Activated naive CD8-positive, alpha-beta T cell treated with anti-CD3 and anti-CD28 coated beads, Interleukin-2, amount 10 ng/mL, durations not matched to agents 7 days and 5 days (primary cell): ENCODE measurements at regions not wholly inside any gene's neighbourhood (a gene's known extent, or its start where the extent isn't known, plus 50 kb on each side); places are given as distances from the start of the nearest gene placed in this dataset.
"Not testable (repeated sequence)": the region's sequence is repeated elsewhere in the genome, so short reads cannot be mapped to it uniquely, and the experiment has no call there.

Experiments used
- ATAC-seq: fragments of 150-1000 bp; cut with Tn5 transposase; one replicate; pipeline ENCODE4 v1.10.0; 2021; ENCODE audit warnings: low read depth, moderate library complexity
- POLR2A ChIA-PET: fragments of 350-600 bp; sonication (Branson Sonifier 250); formaldehyde crosslinking; loops from one replicate; lab custom pipeline; 2021; ENCODE audit warnings: antibody characterized with exemption; lab: Charles Lee
- DNase-seq: peaks from one replicate; pipeline ENCODE4 v3.0.0; 2021
- H3K27ac Mint-ChIP-seq: one replicate; pipeline ENCODE4 v1.8.0; 2022; ENCODE audit warnings: mild to moderate bottlenecking, mixed read lengths
- H3K27me3 Mint-ChIP-seq: one replicate; pipeline ENCODE4 v1.8.0; 2022; ENCODE audit warnings: mild to moderate bottlenecking, moderate library complexity, mixed read lengths
- H3K36me3 Mint-ChIP-seq: one replicate; pipeline ENCODE4 v1.8.0; 2021; ENCODE audit warnings: mild to moderate bottlenecking, mixed read lengths
- H3K4me1 Mint-ChIP-seq: one replicate; pipeline ENCODE4 v1.8.0; 2021; ENCODE audit warnings: mixed read lengths
- H3K4me3 Mint-ChIP-seq: one replicate; pipeline ENCODE4 v1.8.0; 2022; ENCODE audit warnings: mild to moderate bottlenecking, moderate library complexity, mixed read lengths
- H3K9me3 Mint-ChIP-seq: one replicate; pipeline ENCODE4 v1.8.0; 2021; ENCODE audit warnings: mixed read lengths

- no peak overlapping the region for H3K4me3 Mint-ChIP-seq
- H3K4me1 Mint-ChIP-seq: no peaks in the 10 kb centered on the region
- H3K27ac Mint-ChIP-seq: no peak overlapping the region
- DNase-seq (no peak), ATAC-seq (no peak)
- POLR2A ChIA-PET: no interaction called here
- H3K36me3 Mint-ChIP-seq: peaks cover 86% of the 10 kb centered on the region
- no peaks in the 10 kb centered on the region for H3K27me3 Mint-ChIP-seq
- H3K9me3 Mint-ChIP-seq: peaks cover 40% of the 10 kb centered on the region
Measured at GRCh38 chr15:25089577-25089976, 134.8 kb downstream of the SNRPN start.

GRCh38 chr15:25090073-25090733 lies 135.4 kb downstream of the SNRPN start:
- H3K9me3 Mint-ChIP-seq: peaks cover 40% of the 10 kb centered on the region
- POLR2A ChIA-PET: no interaction called here
- ATAC-seq (no peak), DNase-seq (no peak)
- H3K36me3 Mint-ChIP-seq: peaks cover 87% of the 10 kb centered on the region
- no peaks in the 10 kb centered on the region for H3K27me3 Mint-ChIP-seq
- no peaks in the 10 kb centered on the region for H3K4me1 Mint-ChIP-seq
- H3K4me3 Mint-ChIP-seq: no peak overlapping the region
- no peak overlapping the region for H3K27ac Mint-ChIP-seq

GRCh38 chr15:25091421-25092158 lies 136.8 kb downstream of the SNRPN start:
- no peaks in the 10 kb centered on the region for H3K4me1 Mint-ChIP-seq
- H3K4me3 Mint-ChIP-seq: no peak overlapping the region
- no peaks in the 10 kb centered on the region for H3K27me3 Mint-ChIP-seq
- no peak for DNase-seq
- peaks cover 39% of the 10 kb centered on the region for H3K9me3 Mint-ChIP-seq
- peaks cover 82% of the 10 kb centered on the region for H3K36me3 Mint-ChIP-seq
- POLR2A ChIA-PET: no interaction called here
- no peak for ATAC-seq
- H3K27ac Mint-ChIP-seq: no peak overlapping the region

- Mint-ChIP-seq H3K27me3 (no peaks in the 10 kb centered on the region), H3K27ac (no peak overlapping the region), H3K4me3 (no peak overlapping the region), H3K36me3 (peaks cover 82% of the 10 kb centered on the region), H3K9me3 (peaks cover 37% of the 10 kb centered on the region), H3K4me1 (no peaks in the 10 kb centered on the region)
- no peak for ATAC-seq
- no peak for DNase-seq
- POLR2A ChIA-PET: no interaction called here
Measured at GRCh38 chr15:25092661-25093060, 137.9 kb downstream of the SNRPN start.

- H3K9me3 Mint-ChIP-seq: peaks cover 37% of the 10 kb centered on the region
- H3K4me1 Mint-ChIP-seq: no peaks in the 10 kb centered on the region
- ATAC-seq (no peak), DNase-seq (no peak)
- no peak overlapping the region for H3K4me3 Mint-ChIP-seq
- no peaks in the 10 kb centered on the region for H3K27me3 Mint-ChIP-seq
- H3K27ac Mint-ChIP-seq: no peak overlapping the region
- peaks cover 76% of the 10 kb centered on the region for H3K36me3 Mint-ChIP-seq
- POLR2A ChIA-PET: no interaction called here
Measured at GRCh38 chr15:25093455-25094029, 138.8 kb downstream of the SNRPN start.

- Mint-ChIP-seq H3K27ac (no peak overlapping the region), H3K9me3 (peaks cover 34% of the 10 kb centered on the region), H3K4me1 (no peaks in the 10 kb centered on the region), H3K4me3 (no peak overlapping the region), H3K36me3 (peaks cover 75% of the 10 kb centered on the region), H3K27me3 (no peaks in the 10 kb centered on the region)
- no peak for DNase-seq
- ATAC-seq: no peak
- POLR2A ChIA-PET: no interaction called here
Measured at GRCh38 chr15:25094066-25094465, 139.3 kb downstream of the SNRPN start.

- Mint-ChIP-seq H3K36me3 (peaks cover 75% of the 10 kb centered on the region), H3K9me3 (peaks cover 37% of the 10 kb centered on the region), H3K4me1 (no peaks in the 10 kb centered on the region), H3K4me3 (no peak overlapping the region), H3K27ac (no peak overlapping the region), H3K27me3 (no peaks in the 10 kb centered on the region)
- ATAC-seq (no peak), DNase-seq (no peak)
- POLR2A ChIA-PET: no interaction called here
Measured at GRCh38 chr15:25094519-25094918, 139.7 kb downstream of the SNRPN start.

GRCh38 chr15:25095179-25095578 lies 140.4 kb downstream of the SNRPN start:
- no peak for ATAC-seq
- H3K4me3 Mint-ChIP-seq: no peak overlapping the region
- peaks cover 73% of the 10 kb centered on the region for H3K36me3 Mint-ChIP-seq
- no peaks in the 10 kb centered on the region for H3K4me1 Mint-ChIP-seq
- H3K9me3 Mint-ChIP-seq: peaks cover 37% of the 10 kb centered on the region
- POLR2A ChIA-PET: no interaction called here
- H3K27ac Mint-ChIP-seq: no peak overlapping the region
- no peak for DNase-seq
- H3K27me3 Mint-ChIP-seq: no peaks in the 10 kb centered on the region

GRCh38 chr15:25099966-25100365 lies 145.2 kb downstream of the SNRPN start:
- Mint-ChIP-seq H3K36me3 (peaks cover 57% of the 10 kb centered on the region), H3K9me3 (peaks cover 26% of the 10 kb centered on the region)
- POLR2A ChIA-PET, DNase-seq, H3K4me3 Mint-ChIP-seq, H3K27me3 Mint-ChIP-seq, H3K4me1 Mint-ChIP-seq, ATAC-seq, H3K27ac Mint-ChIP-seq: not testable (repeated sequence)

GRCh38 chr15:25106209-25106608 lies 151.4 kb downstream of the SNRPN start:
- POLR2A ChIA-PET: no interaction called here
- no peaks in the 10 kb centered on the region for H3K4me1 Mint-ChIP-seq
- DNase-seq: no peak
- H3K27me3 Mint-ChIP-seq: no peaks in the 10 kb centered on the region
- no peak overlapping the region for H3K4me3 Mint-ChIP-seq
- peaks cover 22% of the 10 kb centered on the region for H3K9me3 Mint-ChIP-seq
- peaks cover 66% of the 10 kb centered on the region for H3K36me3 Mint-ChIP-seq
- no peak overlapping the region for H3K27ac Mint-ChIP-seq
- ATAC-seq: no peak

- H3K4me1 Mint-ChIP-seq: no peaks in the 10 kb centered on the region
- H3K27ac Mint-ChIP-seq: no peak overlapping the region
- ATAC-seq (no peak), DNase-seq (no peak)
- POLR2A ChIA-PET: no interaction called here
- peaks cover 13% of the 10 kb centered on the region for H3K9me3 Mint-ChIP-seq
- peaks cover 7% of the 10 kb centered on the region for H3K36me3 Mint-ChIP-seq
- no peaks in the 10 kb centered on the region for H3K27me3 Mint-ChIP-seq
- no peak overlapping the region for H3K4me3 Mint-ChIP-seq
Measured at GRCh38 chr15:25133804-25134203, 179.0 kb downstream of the SNRPN start.

GRCh38 chr15:25134546-25134945 lies 179.8 kb downstream of the SNRPN start:
- Mint-ChIP-seq H3K4me3 (no peak overlapping the region), H3K36me3 (peaks cover 7% of the 10 kb centered on the region), H3K4me1 (no peaks in the 10 kb centered on the region), H3K9me3 (peaks cover 15% of the 10 kb centered on the region), H3K27me3 (no peaks in the 10 kb centered on the region), H3K27ac (no peak overlapping the region)
- DNase-seq (no peak), ATAC-seq (no peak)
- POLR2A ChIA-PET: no interaction called here

GRCh38 chr15:25136119-25136518 lies 181.3 kb downstream of the SNRPN start:
- ATAC-seq (no peak), DNase-seq (no peak)
- H3K4me3 Mint-ChIP-seq: no peak overlapping the region
- H3K36me3 Mint-ChIP-seq: peaks cover 7% of the 10 kb centered on the region
- peaks cover 18% of the 10 kb centered on the region for H3K9me3 Mint-ChIP-seq
- H3K27ac Mint-ChIP-seq: no peak overlapping the region
- POLR2A ChIA-PET: no interaction called here
- no peaks in the 10 kb centered on the region for H3K4me1 Mint-ChIP-seq
- no peaks in the 10 kb centered on the region for H3K27me3 Mint-ChIP-seq

- DNase-seq (no peak), ATAC-seq (no peak)
- peaks cover 19% of the 10 kb centered on the region for H3K9me3 Mint-ChIP-seq
- peaks cover 2% of the 10 kb centered on the region for H3K36me3 Mint-ChIP-seq
- POLR2A ChIA-PET: no interaction called here
- H3K4me1 Mint-ChIP-seq: no peaks in the 10 kb centered on the region
- H3K27me3 Mint-ChIP-seq: no peaks in the 10 kb centered on the region
- no peak overlapping the region for H3K27ac Mint-ChIP-seq
- no peak overlapping the region for H3K4me3 Mint-ChIP-seq
Measured at GRCh38 chr15:25137013-25137412, 182.2 kb downstream of the SNRPN start.
